HTR-8/SVneo (cell line): ENCODE measurements at regions not wholly inside any gene's neighbourhood (a gene's known extent, or its start where the extent isn't known, plus 50 kb on each side); places are given as distances from the start of the nearest gene placed in this dataset.
"Not testable (repeated sequence)": the region's sequence is repeated elsewhere in the genome, so short reads cannot be mapped to it uniquely, and the experiment has no call there.

ENCODE experiments used
- DNase-seq: peaks from one replicate; pipeline ENCODE4 v3.0.0; 2011; ENCODE audit warnings: low spot score, mixed read lengths; ENCODE audit not compliant: insufficient read length
- FAIRE-seq: peaks from 2 replicates; lab custom pipeline; 2011; peaks lifted over from hg19 to GRCh38; lab: Jason Lieb, UNC

GRCh38 chr17:74141612-74142011 is 61.9 kb upstream of the RPL38 start:
- FAIRE-seq (no peak), DNase-seq (no peak)

- FAIRE-seq, DNase-seq: not testable (repeated sequence)
Observed at GRCh38 chr17:74143318-74143717, 60.2 kb upstream of the RPL38 start.

DNA sequence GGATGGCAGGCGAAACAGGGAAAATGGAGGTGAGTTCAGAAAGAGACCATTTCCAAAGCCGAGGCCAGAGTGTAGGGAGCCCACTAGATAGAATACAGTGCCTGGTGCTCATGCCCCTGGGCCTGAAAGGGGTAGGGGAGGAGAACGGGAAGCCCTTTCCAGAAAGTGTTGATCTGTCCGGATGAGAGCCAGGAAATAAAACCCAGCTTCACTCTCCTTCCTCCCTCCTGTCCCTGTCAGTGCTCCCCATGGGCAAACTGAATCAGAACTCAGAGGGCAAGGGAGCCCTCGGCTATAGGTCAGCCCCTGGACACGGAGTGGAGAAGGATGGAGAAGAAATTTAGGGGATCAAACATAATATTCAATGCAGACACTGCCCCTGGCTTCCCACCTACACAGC is 57.7 kb upstream of the RPL38 start:
- no peak for FAIRE-seq

GRCh38 chr17:74146196-74146595 is 57.3 kb upstream of the RPL38 start:
- FAIRE-seq (no peak), DNase-seq (no peak)

More for the DNA sequence above, 57.7 kb upstream of the RPL38 start:
- no peak for DNase-seq

DNA sequence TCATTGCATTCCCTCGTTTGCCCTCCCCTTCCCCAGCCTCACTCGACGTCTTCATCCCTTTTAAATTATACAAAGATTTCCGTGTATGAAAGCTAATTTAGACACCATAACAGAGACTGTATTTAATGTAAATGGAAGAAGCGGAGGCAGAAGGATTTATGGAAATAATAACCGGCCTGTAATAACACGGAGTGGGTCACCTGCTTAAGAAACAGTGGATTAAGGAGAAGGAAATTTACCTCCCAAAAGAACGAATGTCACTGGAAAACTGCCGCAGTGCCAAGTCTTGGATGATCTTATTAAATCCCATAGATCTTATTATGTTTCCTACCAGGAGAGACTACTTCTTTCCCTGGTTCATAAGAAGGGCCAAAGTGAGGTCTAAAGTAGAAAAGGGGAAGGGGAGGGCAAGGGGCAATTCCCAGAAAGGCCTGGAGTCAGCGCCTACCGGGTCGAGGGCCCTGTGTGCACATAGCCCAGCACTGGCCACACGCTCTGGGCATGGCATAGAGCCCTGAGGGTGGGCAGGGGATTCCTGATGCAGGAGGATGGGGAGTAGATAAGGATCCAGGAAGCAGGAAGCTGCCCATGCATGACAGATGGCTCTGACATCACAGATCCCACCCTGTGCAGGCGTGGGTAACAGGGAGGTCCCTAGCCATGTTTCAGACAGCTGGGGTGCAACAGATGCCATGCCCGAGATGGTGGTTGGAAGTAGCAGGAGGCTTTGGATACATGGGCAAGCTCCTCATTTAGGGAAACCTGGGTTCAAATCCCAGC is 56.2 kb upstream of the RPL38 start:
- FAIRE-seq (no peak), DNase-seq (no peak)

DNA sequence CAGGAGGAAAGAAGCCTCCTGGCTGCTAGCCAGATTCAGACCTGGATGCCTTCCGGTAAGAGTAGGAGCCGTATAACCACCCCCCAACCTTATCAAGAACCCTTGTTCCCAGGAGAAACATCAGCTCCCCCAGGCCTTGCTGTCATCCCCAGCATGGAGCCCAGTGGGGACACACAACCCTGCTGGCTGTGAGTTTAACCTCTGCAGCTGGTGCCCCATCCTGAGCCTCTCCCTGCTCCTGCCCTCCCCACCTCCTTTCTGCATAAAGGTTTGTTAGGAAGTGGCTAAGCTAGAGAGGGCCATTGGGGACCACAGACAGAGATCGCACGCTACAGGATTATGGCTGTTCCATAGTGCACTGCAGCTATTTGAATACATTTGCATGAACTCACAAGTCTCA is 55.5 kb upstream of the RPL38 start:
- FAIRE-seq (no peak), DNase-seq (no peak)

- FAIRE-seq = no peak
- DNase-seq = no peak
Observed at GRCh38 chr17:74148446-74148845, 55.0 kb upstream of the RPL38 start.

GRCh38 chr17:74148901-74149596 is 54.4 kb upstream of the RPL38 start:
- FAIRE-seq (no peak), DNase-seq (no peak)

DNA sequence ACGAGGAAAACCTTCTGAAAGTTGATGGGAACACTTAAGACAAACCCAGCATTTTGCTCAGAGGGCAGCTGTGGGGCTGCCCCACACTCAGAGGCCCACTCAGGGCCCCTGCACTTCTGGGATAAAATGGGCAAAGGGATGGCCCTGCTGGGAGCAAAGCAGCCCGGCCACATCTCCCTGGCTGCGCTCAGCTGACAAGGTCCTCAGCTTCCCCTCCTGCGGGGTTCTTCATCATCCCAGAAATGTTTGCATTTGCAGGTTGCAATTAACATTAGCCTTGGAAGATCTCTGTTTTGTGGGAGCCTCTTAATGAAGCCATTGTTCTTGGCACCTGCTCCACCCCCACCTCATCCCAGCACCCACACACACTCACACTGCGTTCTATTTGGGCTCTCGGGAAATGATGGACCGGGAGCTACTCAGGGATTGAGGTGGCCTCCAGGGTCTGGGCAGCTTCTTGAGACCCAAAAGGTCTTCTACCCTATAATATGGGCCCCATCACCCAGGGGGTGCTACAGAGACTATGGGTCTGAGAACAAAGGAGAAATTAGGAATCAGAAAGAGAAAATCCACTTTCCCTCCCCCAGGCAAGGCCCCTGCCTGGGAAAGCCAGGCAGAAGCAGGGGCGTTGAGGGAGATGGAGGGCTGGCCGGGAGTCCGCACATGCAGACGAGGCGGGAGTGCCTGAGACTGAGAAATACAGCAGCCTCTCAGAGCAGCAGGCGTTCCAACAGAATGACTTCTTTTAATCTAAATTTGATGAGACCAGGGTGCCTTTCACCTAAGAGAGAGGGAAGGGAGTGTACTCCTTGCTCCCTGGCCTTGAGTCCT is 53.7 kb upstream of the RPL38 start:
- DNase-seq = no peak

DNA sequence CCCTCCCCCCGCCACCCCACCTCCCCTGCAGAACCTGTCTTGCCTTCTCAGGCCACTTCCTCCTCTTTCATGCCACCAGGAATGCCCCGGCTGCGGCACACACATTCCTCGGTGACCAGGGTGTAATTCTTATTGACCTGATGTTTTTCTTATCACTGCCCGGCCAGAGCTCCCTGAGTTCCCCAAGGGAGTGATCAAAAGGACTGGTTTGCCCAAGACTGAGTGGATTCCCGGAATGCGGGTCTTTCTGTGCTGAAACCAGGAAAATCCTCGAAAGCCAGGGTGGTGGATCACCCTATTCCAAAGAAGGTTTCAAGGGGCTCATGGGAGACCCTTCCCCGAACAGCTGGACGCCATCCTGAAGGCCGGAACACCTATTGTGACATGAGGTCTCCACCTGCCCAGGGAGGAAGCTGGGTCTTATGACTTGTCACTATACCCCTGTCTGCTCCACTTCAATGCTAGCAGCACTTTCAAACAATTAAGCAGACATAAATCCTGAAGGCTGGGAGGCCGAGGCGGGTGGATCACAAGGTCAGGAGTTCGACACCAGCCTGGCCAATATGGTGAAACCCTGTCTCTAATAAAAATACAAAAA is 53.0 kb upstream of the RPL38 start:
- FAIRE-seq = no peak
- DNase-seq = no peak

More for the DNA sequence above, 53.7 kb upstream of the RPL38 start:
- no peak for FAIRE-seq

- FAIRE-seq (no peak), DNase-seq (no peak)
Observed at GRCh38 chr17:74151551-74152315, 51.7 kb upstream of the RPL38 start.

DNA sequence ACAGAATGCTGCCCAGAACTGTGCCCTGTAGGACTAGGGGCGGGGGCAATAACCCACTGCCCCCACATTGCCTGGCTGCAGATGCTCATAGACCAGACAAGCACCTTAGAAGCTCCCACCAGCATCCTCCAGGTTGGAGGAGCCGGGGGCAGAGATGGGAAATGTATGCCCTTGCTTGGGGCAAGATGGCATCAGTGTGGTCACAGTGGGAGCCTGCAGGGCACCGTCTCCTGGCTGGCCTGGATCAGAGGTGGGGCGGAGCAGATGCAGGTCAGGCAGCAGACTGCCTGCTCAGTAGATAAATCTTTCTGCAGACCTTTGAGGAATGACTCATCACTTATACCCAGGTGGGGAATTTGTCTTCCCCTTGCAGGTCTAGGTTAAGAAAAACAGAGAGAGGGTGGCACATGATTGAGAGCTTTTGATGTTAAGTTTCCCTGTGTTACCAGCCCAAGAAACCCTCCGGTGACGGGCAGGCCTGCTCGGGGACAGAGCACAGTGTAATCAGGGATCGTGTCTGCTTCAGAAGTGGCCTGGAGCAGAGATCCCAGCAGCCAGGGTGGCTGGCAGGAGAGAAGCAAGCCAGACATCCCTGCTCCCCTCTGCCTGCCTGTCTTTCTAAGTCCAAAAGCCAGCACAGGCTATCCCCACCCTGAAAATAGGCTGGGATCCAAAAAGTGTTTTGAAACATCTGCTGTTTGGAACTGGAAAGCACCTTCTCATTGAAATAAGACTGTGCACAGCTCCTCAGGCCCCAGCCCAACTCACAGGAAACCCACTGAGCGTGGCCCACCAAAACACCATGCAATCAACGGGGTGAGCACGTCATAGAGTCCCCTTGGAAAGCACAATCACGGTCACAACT is 50.7 kb upstream of the RPL38 start:
- FAIRE-seq (no peak), DNase-seq (no peak)

GRCh38 chr17:74153456-74153810 is 50.0 kb upstream of the RPL38 start:
- no peak for DNase-seq
- FAIRE-seq = no peak
